IMR-90 (cell line): ENCODE measurements at regions not wholly inside any gene's neighbourhood (a gene's known extent, or its start where the extent isn't known, plus 50 kb on each side); places are given as distances from the start of the nearest gene placed in this dataset.

ENCODE experiments used
- ATAC-seq: fragments of 200-7000 bp; cut with Tn5 transposase; 2 replicates; pipeline ENCODE4 v1.9.1; 2020; ENCODE audit warnings: low read depth, mild to moderate bottlenecking, moderate library complexity
- BruUV-seq: library from RNA; stranded (reverse); fragments of 400-500 nt; replicated peaks from 2 replicates; lab custom pipeline; 2021; lab: Mats Ljungman, UMichigan
- CTCF ChIA-PET: fragments of 300-600 bp; formaldehyde crosslinking; extraction: SDS; loops from one replicate; lab custom pipeline; 2021; ENCODE audit warnings: antibody characterized with exemption; lab: Yijun Ruan, JAX
- POLR2A ChIA-PET: fragments of 300-600 bp; sonication (Branson Sonifier 250); formaldehyde crosslinking; loops from one replicate; lab custom pipeline; 2022; ENCODE audit warnings: antibody characterized with exemption; ENCODE audit not compliant: unreplicated experiment; lab: Charles Lee
- DNase-seq: peaks from one replicate; pipeline ENCODE4 v3.0.0; 2013
- H2AFZ ChIP-seq: replicated peaks from 2 replicates; pipeline ENCODE3; 2013; ENCODE audit warnings: low read length, mild to moderate bottlenecking; ENCODE audit not compliant: poor library complexity
- H2AK5ac ChIP-seq: 2 replicates; pipeline ENCODE4 v1.6.1; 2013; ENCODE audit warnings: low read depth, low read length, inconsistent platforms
- H2AK9ac ChIP-seq: replicated peaks from 2 replicates; pipeline ENCODE3; 2013; ENCODE audit warnings: mild to moderate bottlenecking, low read depth, low read length, moderate library complexity; ENCODE audit not compliant: poor library complexity
- H2BK120ac ChIP-seq: 2 replicates; pipeline ENCODE4 v1.6.1; 2013; ENCODE audit warnings: low read depth, low read length, inconsistent platforms
- H2BK15ac ChIP-seq: 3 replicates; pipeline ENCODE4 v1.6.1; 2013; ENCODE audit warnings: low read depth, low read length, inconsistent platforms
- H2BK20ac ChIP-seq: 2 replicates; pipeline ENCODE4 v1.6.1; 2013; ENCODE audit warnings: low read depth, mild to moderate bottlenecking, inconsistent platforms, low read length, moderate library complexity
- H2BK5ac ChIP-seq: 2 replicates; pipeline ENCODE4 v1.6.1; 2013; ENCODE audit warnings: mild to moderate bottlenecking, low read depth, low read length, inconsistent platforms; ENCODE audit not compliant: poor library complexity, severe bottlenecking
- H3K14ac ChIP-seq: replicated peaks from 2 replicates; pipeline ENCODE4 v1.6.1; 2013; ENCODE audit warnings: low read depth, low read length, inconsistent platforms
- H3K18ac ChIP-seq: 2 replicates; pipeline ENCODE4 v1.6.1; 2013; ENCODE audit warnings: low read depth, low read length, control low read depth
- H3K23ac ChIP-seq: 2 replicates; pipeline ENCODE4 v1.6.1; 2013; ENCODE audit warnings: low read depth, low read length, inconsistent platforms
- H3K27ac ChIP-seq: 2 replicates; pipeline ENCODE4 v1.5.1; 2013; ENCODE audit warnings: mild to moderate bottlenecking, control low read depth, low read length; ENCODE audit not compliant: insufficient read depth
- H3K27me3 ChIP-seq: 2 replicates; pipeline ENCODE4 v1.6.1; 2013; ENCODE audit warnings: low read length; ENCODE audit not compliant: control insufficient read depth, insufficient read depth
- H3K36me3 ChIP-seq: 2 replicates; pipeline ENCODE4 v1.6.1; 2013; ENCODE audit warnings: low read length, mixed read lengths; ENCODE audit not compliant: control insufficient read depth, insufficient read depth
- H3K4ac ChIP-seq: 2 replicates; pipeline ENCODE4 v1.6.1; 2013; ENCODE audit warnings: low read depth, low read length, inconsistent platforms
- H3K4me1 ChIP-seq: 2 replicates; pipeline ENCODE4 v1.6.1; 2013; ENCODE audit warnings: low read length, mixed read lengths; ENCODE audit not compliant: control insufficient read depth, insufficient read depth
- H3K4me2 ChIP-seq: 2 replicates; pipeline ENCODE4 v1.6.1; 2013; ENCODE audit warnings: low read depth, mild to moderate bottlenecking, control low read depth, low read length, moderate library complexity
- H3K4me3 ChIP-seq: 2 replicates; pipeline ENCODE4 v1.5.1; 2013; ENCODE audit warnings: low read depth, mild to moderate bottlenecking, control low read depth, low read length, moderate library complexity; ENCODE audit not compliant: insufficient read depth
- H3K56ac ChIP-seq: 2 replicates; pipeline ENCODE4 v1.6.1; 2013; ENCODE audit warnings: low read length, inconsistent platforms; ENCODE audit not compliant: insufficient read depth; ENCODE audit errors: extremely low read depth
- H3K79me1 ChIP-seq, 2 experiments: 2 replicates each; pipeline ENCODE4 v1.6.1; 2013; ENCODE audit warnings: low read length in 2 of 2, inconsistent platforms in 1 of 2, low read depth in 1 of 2
- H3K9ac ChIP-seq: 2 replicates; pipeline ENCODE4 v1.6.1; 2013; ENCODE audit warnings: low read depth, low read length, control low read depth
- H3K9me1 ChIP-seq: 2 replicates; pipeline ENCODE4 v1.6.1; 2013; ENCODE audit warnings: low read length, inconsistent platforms; ENCODE audit not compliant: insufficient read depth
- H3K9me3 ChIP-seq: 2 replicates; pipeline ENCODE4 v1.6.1; 2013; ENCODE audit warnings: low read length; ENCODE audit not compliant: control insufficient read depth, insufficient read depth
- H4K20me1 ChIP-seq: 2 replicates; pipeline ENCODE4 v1.6.1; 2013; ENCODE audit warnings: low read length, inconsistent platforms; ENCODE audit not compliant: insufficient read depth
- H4K5ac ChIP-seq: 2 replicates; pipeline ENCODE4 v1.6.1; 2013; ENCODE audit warnings: mild to moderate bottlenecking, low read depth, low read length, control low read depth
- H4K8ac ChIP-seq, 2 experiments: 2 replicates each; pipeline ENCODE4 v1.6.1; 2013; ENCODE audit warnings: low read depth in 2 of 2, low read length in 2 of 2, control low read depth in 1 of 2, inconsistent platforms in 1 of 2
- H4K91ac ChIP-seq: 2 replicates; pipeline ENCODE4 v1.6.1; 2013; ENCODE audit warnings: low read depth, low read length, inconsistent platforms; ENCODE audit not compliant: insufficient read depth
- CEBPB ChIP-seq: IDR thresholded peaks from 2 replicates; pipeline ENCODE4 v1.6.1; 2012; ENCODE audit warnings: low read depth, low read length, improper control_type of control experiment
- CHD1 ChIP-seq: IDR thresholded peaks from 2 replicates; pipeline ENCODE4 v1.6.1; 2012; ENCODE audit warnings: low read depth, low read length, improper control_type of control experiment
- CTCF ChIP-seq: conservative IDR thresholded peaks from 2 replicates; pipeline ENCODE4 v1.5.1; 2012; ENCODE audit warnings: mild to moderate bottlenecking, low read depth, low read length, improper control_type of control experiment
- FOS ChIP-seq: fragments of 150-350 bp; IDR thresholded peaks from 2 replicates; pipeline ENCODE4 v1.6.1; 2016; ENCODE audit warnings: low read depth, low read length
- MAFK ChIP-seq: IDR thresholded peaks from 2 replicates; pipeline ENCODE4 v1.6.1; 2012; ENCODE audit warnings: low read depth, low read length, improper control_type of control experiment
- MAZ ChIP-seq: IDR thresholded peaks from 2 replicates; pipeline ENCODE4 v1.6.1; 2012; ENCODE audit warnings: low read depth, mild to moderate bottlenecking, low read length, improper control_type of control experiment, moderate library complexity, borderline replicate concordance
- MXI1 ChIP-seq: IDR thresholded peaks from 2 replicates; pipeline ENCODE4 v1.6.1; 2012; ENCODE audit warnings: low read depth, mild to moderate bottlenecking, low read length, moderate library complexity, borderline replicate concordance
- NFE2L2 ChIP-seq: fragments of 150-350 bp; IDR thresholded peaks from 2 replicates; pipeline ENCODE4 v1.6.1; 2016; ENCODE audit warnings: low read depth, mild to moderate bottlenecking, low read length
- POLR2A ChIP-seq: IDR thresholded peaks from 2 replicates; pipeline ENCODE4 v1.6.1; 2012; ENCODE audit warnings: mild to moderate bottlenecking, low read depth, low read length
- RAD21 ChIP-seq: IDR thresholded peaks from 2 replicates; pipeline ENCODE4 v1.6.1; 2012; ENCODE audit warnings: low read length, improper control_type of control experiment
- RCOR1 ChIP-seq: IDR thresholded peaks from 2 replicates; pipeline ENCODE4 v1.6.1; 2012; ENCODE audit warnings: mild to moderate bottlenecking, low read length, improper control_type of control experiment; ENCODE audit not compliant: insufficient replicate concordance
- RFX5 ChIP-seq: IDR thresholded peaks from 2 replicates; pipeline ENCODE4 v1.8.0; 2012; ENCODE audit warnings: low read depth, mild to moderate bottlenecking, low read length, moderate library complexity
- SMC3 ChIP-seq: fragments of 150-350 bp; IDR thresholded peaks from 2 replicates; pipeline ENCODE4 v1.6.1; 2016; ENCODE audit warnings: low read depth, mild to moderate bottlenecking, antibody characterized with exemption, low read length, moderate library complexity
- WGBS, 2 experiments: methylation state at CpG; one replicate each; pipeline versions ENCODE4 v1.1.5 to v1.1.7; 2013; ENCODE audit warnings: missing lambda C conversion rate in 2 of 2; ENCODE audit not compliant: insufficient read length in 1 of 2; ENCODE audit errors: extremely low coverage in 2 of 2; 5-methylcytosine and 5-hydroxymethylcytosine counted together
- dilution Hi-C: fragments of 300-500 bp; cut with HindIII; formaldehyde crosslinking; loops from one replicate; pipeline ENCODE4 v1.14.3; 2018; ENCODE audit warnings: low sequenced_read_pairs; ENCODE audit not compliant: unreplicated experiment
- in situ Hi-C: fragments of 300-500 bp; cut with MboI; formaldehyde crosslinking; loops from 3 replicates; pipeline ENCODE4 v1.14.3; 2019; ENCODE audit warnings: low sequenced_read_pairs, inconsistent platforms, mixed read lengths
- intact Hi-C: fragments of 100-400 bp; cut with micrococcal nuclease; formaldehyde crosslinking; loops from 2 replicates; pipeline ENCODE4 v1.10.0; 2022
- TF ChIP-seq, protein P1 (sequence below): fragments of 150-350 bp; IDR thresholded peaks from 2 replicates; pipeline ENCODE4 v1.6.1; 2016; ENCODE audit warnings: low read depth, mild to moderate bottlenecking, low read length, moderate library complexity, borderline replicate concordance
- TF ChIP-seq, protein P2 (sequence below): fragments of 150-350 bp; IDR thresholded peaks from 2 replicates; pipeline ENCODE4 v1.6.1; 2017; ENCODE audit warnings: mild to moderate bottlenecking, antibody characterized with exemption, low read length, low read depth

DNA sequence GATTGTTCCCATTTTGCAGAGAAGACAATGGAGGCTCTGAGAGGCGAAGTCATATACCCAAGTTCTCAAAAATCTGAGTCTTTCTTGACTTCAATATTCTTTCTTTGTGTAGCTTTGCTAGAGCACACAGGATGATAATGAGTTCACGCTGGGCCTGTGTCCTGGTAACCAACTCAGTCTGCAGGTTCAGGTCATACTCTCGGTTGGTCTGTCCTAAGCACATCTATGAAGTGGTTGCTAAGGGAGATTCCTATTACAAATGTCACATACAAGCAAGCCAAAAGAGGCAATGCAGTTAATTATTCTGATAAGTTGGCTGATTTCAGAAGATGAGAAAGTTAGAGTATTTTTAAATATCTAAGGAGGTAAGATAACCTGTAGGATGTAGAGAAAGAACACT is 481.0 kb downstream of the SOX6 start:
- DNase-seq (no peak), ATAC-seq (no peak)
- H4K8ac ChIP-seq, result no peak overlapping the region
- no peaks in the 10 kb centered on the region for H4K20me1 ChIP-seq
- H3K9me3 ChIP-seq, result no peaks in the 10 kb centered on the region
- intact Hi-C loops (no loop called here), dilution Hi-C loops (no loop called here), in situ Hi-C loops (no loop called here)
- no peak overlapping the region for H3K9ac ChIP-seq
- no peak for TF ChIP-seq RAD21
- no peak for TF ChIP-seq CEBPB
- TF ChIP-seq MAZ, result no peak
- TF ChIP-seq POLR2A, result no peak
- no peak for TF ChIP-seq RCOR1
- no peak for TF ChIP-seq CHD1
- TF ChIP-seq NFE2L2, result no peak
- no peak for TF ChIP-seq RFX5
- no peak for TF ChIP-seq FOS
- TF ChIP-seq, protein P1, sequence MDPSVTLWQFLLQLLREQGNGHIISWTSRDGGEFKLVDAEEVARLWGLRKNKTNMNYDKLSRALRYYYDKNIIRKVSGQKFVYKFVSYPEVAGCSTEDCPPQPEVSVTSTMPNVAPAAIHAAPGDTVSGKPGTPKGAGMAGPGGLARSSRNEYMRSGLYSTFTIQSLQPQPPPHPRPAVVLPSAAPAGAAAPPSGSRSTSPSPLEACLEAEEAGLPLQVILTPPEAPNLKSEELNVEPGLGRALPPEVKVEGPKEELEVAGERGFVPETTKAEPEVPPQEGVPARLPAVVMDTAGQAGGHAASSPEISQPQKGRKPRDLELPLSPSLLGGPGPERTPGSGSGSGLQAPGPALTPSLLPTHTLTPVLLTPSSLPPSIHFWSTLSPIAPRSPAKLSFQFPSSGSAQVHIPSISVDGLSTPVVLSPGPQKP, result no peak
- TF ChIP-seq MXI1, result no peak
- no peak for TF ChIP-seq SMC3
- TF ChIP-seq MAFK, result no peak
- no peak for TF ChIP-seq CTCF
- TF ChIP-seq, protein P2, sequence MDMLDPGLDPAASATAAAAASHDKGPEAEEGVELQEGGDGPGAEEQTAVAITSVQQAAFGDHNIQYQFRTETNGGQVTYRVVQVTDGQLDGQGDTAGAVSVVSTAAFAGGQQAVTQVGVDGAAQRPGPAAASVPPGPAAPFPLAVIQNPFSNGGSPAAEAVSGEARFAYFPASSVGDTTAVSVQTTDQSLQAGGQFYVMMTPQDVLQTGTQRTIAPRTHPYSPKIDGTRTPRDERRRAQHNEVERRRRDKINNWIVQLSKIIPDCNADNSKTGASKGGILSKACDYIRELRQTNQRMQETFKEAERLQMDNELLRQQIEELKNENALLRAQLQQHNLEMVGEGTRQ, result no peak
- H2BK15ac ChIP-seq, result no peak overlapping the region
- no peak overlapping the region for H3K4me2 ChIP-seq
- POLR2A ChIA-PET, result no interaction called here
- H2BK20ac ChIP-seq, result no peak overlapping the region
- no peak overlapping the region for H3K27ac ChIP-seq
- no peak overlapping the region for H2AFZ ChIP-seq
- H2BK120ac ChIP-seq, result no peak overlapping the region
- H3K23ac ChIP-seq, result no peak overlapping the region
- H2AK5ac ChIP-seq, result no peak overlapping the region
- no peak overlapping the region for H2BK5ac ChIP-seq
- no peak overlapping the region for H3K4ac ChIP-seq
- no CpG with 5 or more reads among the region's 3 CpGs for WGBS, 2 experiments
- H3K27me3 ChIP-seq, result peaks cover 3% of the 10 kb centered on the region; the same call in 1 of the 2 replicates
- no peak overlapping the region for H3K56ac ChIP-seq
- H2AK9ac ChIP-seq, result no peak overlapping the region
- CTCF ChIA-PET, result no interaction called here
- no peaks in the 10 kb centered on the region for H3K36me3 ChIP-seq
- no peak overlapping the region for H3K14ac ChIP-seq
- BruUV-seq, result no TSS peak
- H4K5ac ChIP-seq, result no peak overlapping the region
- no peak overlapping the region for H3K18ac ChIP-seq
- no peak overlapping the region for H3K4me3 ChIP-seq
- H3K79me1 ChIP-seq, result no peaks in the 10 kb centered on the region
- H3K4me1 ChIP-seq, result no peaks in the 10 kb centered on the region
- H4K91ac ChIP-seq, result no peak overlapping the region
- H3K9me1 ChIP-seq, result no peaks in the 10 kb centered on the region
